NCI-H2196 (cell line): ENCODE measurements at regions not wholly inside any gene's neighbourhood (a gene's known extent, or its start where the extent isn't known, plus 50 kb on each side); places are given as distances from the start of the nearest gene placed in this dataset.
"Not testable (repeated sequence)": the region's sequence is repeated elsewhere in the genome, so short reads cannot be mapped to it uniquely, and the experiment has no call there.

Experiments
- DNase-seq: peaks from one replicate; lab custom pipeline; 2025; ENCODE audit not compliant: unreplicated experiment; lab: John Stamatoyannopoulos, UW

DNA sequence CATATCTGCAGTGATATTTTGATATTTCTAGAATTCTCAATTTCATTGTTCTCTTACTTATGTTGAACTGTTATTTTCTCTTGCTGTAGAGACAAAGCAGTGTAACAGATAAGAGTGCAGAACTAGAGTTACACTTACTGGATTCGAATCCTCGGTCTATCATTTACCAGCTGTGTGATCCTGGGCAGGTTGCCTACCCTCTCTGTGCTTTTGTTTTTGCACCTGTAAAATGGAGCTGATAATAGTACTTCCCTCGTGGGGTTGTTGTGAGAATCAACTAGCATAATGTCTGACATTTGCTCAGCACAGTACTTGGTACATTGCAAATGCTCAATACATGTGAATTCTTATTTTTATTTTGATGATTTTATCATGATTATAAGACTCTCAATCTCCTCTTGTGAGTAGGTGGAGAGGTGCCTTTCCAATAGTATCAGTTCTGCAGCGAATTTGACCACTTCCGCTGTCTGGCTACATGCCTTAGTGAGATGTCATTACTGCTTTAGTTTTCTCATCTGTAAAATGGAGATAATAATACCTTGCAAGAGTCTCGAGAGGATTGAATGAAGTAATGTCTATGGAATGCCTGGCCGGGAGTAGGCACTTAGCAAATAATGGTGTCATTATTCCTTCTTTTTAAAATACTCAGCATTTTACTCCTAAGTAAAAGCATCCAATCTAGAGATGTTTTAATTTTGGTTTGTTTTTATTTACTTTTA is 312.2 kb upstream of the MAF start:
- DNase-seq = no peak

DNA sequence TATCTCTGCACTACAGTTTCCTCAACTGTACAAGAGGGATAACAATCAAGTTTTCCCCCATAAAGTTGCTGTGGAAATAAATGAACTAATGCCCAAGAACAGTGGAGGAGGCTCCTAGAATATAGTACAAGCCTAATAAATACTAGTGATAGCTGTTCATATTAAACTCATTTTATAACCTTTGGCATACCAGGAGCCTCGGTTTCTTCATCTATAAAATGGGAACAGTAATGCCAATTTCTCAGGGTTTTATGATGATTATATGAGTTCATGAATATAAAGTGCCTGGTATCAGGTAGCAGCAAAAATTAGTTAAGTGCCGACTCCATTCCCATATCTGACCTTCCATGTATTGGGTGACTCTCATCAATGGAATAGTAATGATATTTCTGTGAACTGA is 311.1 kb upstream of the MAF start:
- DNase-seq = no peak

DNA sequence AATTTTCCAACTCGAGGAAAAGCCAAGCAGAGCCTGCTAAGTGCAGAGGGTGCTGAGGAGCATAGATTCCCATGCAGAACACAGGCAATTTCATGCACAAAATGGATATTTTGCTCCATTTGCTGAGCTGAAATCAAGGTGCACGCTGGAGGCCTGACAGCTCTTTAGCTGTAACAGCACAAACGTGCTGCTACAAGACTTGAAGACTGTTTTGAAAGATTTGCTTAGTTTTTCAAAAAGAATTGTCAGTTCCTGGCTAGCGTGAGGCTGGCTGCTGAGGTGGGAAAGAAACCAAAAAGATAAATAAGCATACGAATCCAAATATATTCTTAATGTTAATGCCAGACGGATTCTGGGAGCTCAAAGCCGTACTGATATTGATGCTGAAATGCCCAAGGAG is 309.0 kb upstream of the MAF start:
- DNase-seq = no peak

DNA sequence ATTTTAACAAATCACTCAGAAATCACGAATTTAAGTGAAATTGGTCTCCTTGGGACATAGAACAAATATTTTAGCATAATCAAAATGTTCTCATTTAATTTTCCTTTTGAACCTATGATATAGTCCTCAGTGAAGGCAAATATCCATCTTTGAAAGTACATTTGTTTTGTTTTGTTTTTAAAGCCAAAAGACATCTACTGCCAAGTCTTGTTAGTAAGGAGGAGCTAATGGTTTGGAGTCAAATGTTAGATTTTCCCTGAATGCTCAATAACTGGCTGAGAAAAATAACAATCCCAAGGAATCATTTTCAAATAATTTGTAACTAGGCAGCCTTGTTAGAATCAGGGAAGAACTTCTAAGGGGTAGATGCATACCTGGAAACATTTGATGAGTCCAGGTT is 302.9 kb upstream of the MAF start:
- DNase-seq = no peak

DNA sequence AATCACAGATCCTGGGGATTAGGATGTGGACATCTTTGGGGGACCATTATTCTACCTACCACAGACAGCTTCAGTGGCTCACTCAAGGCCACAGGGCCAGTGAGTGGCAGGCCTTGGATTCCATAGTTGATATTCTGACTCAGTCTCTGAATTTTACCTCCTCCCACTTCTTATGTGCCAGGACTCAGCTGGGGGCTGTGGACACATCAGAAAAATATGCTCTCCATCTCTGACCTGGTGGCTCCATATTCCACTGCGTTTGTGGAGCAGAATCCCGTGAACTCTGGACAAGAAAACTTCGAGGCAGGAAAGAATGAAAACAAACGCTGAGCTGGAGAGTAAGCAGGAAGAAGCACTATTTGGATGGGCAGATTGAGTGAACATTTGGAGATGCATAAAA is 301.8 kb upstream of the MAF start:
- DNase-seq = no peak

DNA sequence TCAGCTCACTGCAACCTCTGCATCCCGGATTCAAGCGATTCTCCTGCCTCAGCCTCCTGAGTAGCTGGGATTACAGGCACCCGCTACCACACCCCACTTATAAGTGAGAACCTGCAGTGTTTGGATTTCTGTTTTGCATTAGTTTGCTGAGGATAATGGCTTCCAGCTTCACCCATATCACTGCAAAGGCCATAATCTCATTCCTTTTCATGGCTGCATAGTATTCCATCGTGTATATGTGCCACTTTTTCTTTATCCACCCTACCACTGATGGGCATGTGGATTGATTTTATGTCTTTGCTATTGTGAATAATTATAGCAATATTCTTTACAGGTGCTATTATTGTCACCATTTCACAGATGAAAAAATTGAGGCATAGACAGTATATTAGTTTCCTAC is 301.0 kb upstream of the MAF start:
- DNase-seq = no peak

DNA sequence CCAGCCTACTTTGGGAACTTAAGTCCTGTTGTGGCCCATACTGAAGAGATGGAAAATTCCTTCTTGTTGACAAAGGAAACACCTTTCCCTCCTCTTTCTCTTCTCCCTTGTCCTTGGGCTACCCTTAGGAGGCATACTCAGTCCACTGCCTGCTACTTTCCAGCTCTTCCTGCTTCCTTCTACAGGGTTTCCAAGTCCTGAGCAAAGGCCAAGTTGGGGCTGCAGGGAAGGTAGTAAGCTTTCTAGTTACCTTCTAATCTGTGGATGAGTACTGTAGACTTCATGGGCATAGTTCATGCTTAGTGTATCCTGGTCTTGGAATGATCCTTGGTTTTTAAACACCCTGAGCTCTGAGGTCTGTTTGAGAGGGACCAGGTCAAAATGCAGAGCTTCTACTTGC is 299.2 kb upstream of the MAF start:
- no peak for DNase-seq

DNA sequence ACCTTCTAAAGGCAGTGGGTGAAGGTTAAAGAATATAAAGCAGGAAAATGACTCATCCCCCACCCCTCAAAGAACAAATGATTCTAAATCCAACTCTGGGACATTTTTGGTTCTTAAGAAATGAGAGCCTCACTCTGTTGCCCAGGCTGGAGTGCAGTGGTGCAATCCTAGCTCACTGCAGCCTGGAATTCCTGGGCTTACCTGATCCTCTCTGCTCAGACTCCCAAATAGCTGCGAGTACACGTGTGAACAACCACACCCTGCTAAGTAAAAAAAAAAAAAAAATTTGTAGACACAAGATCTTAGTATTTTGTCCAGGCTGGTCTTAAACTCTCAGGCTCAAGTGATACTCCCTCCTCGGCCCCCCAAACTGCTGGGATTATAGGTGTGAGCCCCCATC is 298.8 kb upstream of the MAF start:
- DNase-seq = no peak

DNA sequence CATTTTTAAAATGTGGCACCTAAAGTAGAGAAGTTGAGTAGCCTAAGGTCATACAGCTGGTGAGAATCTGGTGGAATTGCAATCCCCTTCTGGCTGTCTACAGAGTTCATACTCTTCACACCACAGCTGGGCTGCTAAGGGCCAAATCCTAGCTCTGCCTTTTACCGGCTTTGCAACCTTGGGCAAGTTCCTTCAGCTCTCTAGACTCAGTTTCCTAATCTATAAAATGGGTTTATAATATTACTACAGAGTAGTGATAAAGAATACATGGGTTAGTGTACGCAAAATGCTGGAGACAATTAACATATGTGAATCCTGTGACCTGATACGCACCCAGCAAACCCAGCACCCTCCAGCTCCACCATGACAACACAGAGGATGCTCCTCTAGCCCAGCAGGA is 298.2 kb upstream of the MAF start:
- no peak for DNase-seq

DNA sequence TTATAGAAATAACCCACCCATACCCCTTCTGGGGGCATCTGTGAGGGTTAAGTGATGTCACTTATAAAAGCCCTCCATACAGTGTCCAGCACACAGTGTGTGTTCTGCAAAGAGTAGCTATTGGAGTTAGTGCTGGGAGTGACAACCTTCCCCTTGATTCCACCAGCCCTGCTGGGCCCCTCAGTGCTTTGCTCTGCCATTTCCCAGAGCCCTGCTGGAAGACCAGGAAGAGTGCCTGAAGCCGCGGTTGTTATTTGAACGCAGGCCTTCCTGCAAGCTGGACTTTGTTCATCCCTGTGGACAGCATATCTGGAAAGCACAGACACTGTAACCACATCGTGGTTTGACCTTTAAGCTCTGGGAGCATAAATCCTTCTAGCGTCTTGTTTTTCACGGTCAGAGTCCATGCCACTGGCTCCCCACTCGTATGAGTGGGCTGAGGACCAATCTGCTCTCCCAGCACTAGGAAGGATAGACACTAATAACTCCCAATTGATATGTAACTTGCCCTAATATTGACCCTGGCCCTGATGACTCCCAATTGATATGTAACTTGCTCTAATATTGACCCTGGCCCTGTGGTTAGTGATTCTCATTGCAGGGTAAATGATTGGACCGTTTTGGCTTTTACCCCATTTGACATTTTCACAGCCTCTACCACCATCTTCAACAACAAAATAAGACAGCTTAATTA is 297.1 kb upstream of the MAF start:
- DNase-seq = no peak

DNA sequence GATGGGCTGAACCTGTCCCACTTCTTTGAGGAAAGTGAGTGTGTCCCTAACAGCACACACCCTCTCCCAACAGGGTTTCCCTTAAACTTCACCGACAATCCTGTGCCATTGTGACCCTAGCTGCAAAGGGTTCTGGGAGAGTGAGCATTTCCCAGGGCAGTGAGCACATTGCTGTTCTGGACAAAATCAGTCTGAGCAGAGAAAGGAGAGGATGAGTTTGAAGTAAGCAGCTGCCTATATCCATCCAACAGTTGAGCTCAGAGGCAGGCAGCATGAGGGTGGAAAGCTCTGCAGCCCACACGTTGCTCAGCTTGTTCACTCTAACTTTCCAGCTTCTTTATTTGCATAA is 296.5 kb upstream of the MAF start:
- DNase-seq = no peak

DNA sequence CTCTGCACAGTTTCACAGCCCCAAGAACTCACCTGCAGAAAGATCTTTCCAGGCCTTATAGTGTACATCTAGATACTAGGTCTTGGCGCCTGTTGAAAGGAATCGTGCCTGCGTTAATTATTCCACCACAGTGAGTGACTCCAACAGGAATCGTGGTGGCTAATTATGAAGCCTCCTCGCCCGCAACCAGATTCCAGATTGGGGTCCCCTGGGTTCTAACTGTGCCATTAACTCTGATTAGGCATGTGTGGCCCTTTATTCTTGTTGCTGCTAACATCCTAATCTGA is 295.3 kb upstream of the MAF start:
- no peak for DNase-seq

DNA sequence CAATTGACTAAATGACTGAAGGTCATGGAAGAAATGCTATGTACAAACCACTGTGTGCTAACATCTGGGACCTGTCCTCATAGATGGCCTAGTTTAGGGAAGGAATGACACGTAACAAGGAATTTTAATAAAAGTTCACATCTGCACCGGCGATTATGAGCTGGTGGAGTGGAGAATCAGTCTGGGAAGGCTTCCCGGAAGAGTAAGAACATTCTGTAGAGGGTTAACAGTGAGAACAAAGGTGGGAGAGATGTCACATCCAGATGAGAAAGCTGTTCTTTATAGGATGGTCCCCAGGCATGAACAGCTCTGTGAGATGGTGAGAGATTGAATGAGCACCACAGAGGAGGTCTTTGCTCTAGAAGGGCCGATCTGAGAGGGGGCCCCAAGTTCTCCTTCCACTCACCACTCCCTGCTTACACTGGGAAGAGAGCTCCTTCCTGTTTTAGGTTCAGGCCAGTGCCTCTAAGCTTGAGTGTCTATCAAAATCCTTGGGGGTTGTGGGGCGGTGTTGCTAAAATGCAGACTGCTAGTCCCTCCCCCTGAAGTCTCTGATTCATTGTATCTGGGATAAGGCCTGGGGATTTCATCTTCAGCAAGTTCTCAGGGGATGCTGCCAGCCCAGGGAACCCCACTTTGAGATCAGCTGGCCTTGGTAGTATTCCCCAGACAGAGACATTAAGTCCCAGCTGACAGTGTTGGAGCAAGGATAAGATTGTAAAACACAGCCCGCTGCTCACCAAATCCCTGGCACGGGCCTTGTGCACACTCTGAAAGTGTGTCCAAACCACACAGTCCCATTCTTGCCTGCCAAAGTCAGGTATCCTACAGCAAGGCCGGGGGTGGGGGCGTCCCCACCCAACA is 294.7 kb upstream of the MAF start:
- DNase-seq = no peak

DNA sequence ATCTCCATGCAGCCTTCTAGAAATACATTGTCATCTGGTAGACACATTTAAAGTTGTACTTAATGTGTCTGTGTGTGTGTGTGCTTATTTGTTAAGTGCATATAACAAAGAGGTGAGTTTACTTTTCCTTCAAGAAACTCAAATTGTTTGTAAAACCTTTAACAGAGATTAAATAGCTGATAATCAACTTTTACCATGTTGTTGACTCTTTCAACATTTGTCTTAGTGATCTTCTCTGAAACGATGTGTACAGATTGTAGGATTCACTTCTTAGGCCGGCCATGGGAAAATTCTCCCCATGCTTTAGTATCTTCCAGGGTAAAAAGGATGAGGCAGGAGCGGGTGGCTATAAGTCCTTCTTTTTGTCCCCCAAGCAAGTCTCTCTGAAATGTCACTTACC is 292.9 kb upstream of the MAF start:
- DNase-seq = no peak

DNA sequence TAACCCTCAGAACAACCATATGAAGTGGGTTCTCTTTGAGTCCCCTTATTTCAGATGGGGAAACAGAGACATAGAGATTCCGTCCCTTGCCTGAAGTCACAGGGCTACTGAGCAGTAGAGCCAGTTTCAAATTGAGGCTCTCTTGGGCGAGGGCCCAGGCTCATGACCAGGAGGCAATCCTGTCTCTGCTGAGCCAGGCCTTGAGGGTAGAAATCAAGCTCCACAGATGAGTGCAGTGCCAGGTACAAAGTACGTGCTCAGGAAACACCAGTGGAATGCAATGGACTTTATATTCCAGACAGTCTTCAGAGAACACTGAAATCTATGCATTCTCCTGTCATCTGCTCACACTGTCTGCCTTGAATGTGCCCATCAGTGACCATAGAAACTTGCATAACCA is 291.7 kb upstream of the MAF start:
- no peak for DNase-seq

DNA sequence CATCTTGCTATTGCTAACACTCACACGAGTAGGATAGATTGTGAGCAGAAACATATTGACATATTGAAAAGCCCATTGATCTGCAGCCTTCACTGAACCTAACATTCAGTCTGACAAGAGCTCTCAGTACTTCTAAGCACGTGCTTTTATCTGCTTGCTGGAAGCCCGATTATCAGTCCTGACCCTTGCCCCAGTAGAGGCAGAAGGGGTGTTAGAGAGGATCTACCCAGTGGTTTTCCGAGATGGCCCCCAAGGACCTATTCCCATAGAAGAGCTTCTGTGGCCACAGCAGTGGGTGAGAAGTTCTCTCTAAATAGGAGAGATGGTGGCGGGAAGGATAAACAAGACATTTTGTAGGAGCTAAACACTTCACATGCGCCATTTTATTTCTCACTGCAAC is 290.9 kb upstream of the MAF start:
- DNase-seq = no peak

DNA sequence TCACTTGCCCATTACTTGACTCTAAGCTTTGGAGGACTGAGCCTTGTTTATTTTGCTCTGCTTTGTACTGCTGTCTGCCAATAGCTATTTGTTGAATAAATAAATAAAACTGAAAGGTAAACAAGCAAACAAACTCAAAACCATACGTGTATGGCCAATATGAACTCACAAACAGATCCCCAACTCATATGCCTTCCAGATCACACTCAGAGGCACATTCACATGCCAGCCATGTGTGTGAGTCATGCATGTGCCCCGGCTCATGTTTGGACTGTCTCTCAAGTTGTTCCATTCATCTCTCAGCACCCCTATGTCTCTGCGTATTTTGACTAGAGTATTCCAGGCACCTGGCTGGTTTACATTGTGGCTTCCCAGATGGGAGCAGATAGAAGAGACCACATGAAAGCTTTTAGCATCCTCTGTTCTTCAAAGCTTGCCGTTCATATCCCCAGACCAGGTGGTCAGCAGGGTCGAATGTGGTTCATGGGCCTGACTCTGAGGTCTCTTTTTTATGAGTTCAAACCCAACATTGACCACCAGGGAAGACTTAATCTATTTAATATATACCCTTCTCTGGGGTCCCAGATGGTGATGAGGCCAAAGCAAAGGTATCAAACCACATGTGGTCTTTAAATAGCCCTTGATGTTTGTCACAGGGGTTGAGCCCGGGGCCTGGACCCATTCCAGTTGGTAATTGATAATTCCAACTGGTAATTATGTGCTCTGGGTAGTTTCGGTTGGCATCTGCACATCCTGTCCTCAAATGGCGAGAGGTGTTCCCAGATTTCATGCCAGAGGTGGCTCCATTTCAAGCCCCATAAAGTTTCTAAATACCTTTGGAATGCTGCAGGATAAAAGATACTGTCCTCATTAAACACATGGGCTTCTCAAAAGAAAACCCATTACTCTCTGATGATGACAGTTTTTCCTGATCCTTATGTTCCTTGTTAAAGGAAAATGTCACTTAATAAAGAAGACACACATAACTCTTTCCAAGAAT is 287.3 kb upstream of the MAF start:
- DNase-seq = no peak

DNA sequence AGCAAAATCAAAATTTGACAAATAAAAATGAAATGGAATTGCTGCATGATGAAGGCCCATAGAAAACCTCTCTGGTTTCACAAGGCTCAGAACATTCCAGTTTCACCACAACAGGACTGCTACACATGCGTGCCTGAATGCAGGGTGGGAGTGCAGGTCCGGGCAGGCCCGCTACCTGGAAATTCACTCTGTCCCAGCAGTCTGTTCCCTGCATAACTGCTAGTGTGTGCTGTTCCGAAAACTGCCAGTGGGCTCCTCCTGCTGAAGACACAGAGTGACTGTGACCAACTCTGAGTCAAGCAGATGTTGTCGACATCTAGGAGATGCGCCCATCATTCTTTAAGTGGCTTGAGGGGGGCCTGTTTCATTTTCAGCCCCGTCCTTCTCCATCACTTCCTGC is 284.8 kb upstream of the MAF start:
- no peak for DNase-seq

DNA sequence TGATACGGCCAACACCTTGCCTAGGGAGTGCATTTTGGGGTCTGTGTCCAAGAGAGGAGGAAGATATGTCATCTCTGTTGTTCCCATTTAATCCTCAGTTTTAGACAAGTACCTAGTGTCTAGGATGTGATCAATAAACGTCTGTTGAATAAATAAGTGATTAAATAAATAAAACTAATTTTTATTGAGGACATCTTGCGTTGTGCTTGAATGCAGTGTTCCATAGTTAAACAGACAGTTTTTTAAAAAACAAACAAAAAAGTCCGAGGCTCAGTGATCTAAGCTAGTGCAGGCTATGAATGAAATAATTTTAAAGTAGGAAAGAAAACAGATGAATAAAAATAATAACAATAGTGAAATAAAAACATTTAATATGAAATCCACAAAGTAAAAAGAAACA is 283.0 kb upstream of the MAF start:
- DNase-seq = no peak

DNA sequence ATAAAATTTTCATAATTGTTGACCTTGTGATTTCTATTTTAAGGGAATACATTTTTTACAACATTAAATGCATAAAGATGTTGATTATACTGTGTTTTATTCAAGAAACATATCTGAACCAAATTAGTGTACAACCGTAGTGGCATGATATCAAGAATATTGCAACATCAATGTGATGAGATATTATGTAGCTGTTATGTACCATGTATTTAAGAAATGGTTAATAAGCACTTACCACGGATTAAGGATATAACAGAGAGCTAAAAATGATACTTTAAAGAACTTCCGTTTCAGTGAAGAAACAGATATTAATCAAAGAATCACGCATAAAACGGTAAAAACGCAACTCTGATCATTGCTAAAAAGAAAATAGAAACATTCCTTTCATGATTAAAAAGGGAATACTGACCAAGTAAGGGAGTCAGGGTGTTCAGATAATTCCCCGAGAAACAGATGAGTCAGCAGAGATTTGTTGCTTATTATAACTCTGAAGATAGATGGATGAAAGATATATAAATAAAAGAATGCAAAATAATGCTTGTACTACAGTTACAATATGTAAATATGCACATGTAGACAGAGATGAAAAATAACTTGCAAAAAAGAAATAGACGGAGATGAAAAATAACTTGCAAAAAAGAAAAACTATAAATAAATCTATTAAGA is 281.9 kb upstream of the MAF start:
- no peak for DNase-seq

DNA sequence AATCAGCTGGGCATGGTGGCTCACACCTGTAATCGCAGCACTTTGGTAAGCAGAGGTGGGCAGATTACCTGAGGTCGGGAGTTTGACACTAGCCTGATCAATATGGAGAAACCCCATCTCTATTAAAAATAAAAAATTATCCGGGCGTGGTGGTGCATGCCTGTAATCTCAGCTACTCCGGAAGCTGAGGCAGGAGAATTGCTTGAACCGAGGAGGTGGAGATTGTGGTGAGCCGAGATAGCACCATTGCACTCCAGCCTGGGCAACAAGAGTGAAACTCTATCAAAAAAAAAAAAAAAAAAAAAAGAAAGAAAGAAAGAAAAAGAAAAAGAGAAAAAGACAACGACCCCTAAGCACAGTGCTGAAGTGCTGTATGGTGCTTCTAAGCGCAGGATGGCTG is 280.6 kb upstream of the MAF start:
- not testable (repeated sequence) for DNase-seq
